ENCODE measurements at regions not wholly inside any gene's neighbourhood (a gene's known extent, or its start where the extent isn't known, plus 50 kb on each side); places are given as distances from the start of the nearest gene placed in this dataset.
"Not testable (repeated sequence)": the region's sequence is repeated elsewhere in the genome, so short reads cannot be mapped to it uniquely, and the experiment has no call there.

DNA sequence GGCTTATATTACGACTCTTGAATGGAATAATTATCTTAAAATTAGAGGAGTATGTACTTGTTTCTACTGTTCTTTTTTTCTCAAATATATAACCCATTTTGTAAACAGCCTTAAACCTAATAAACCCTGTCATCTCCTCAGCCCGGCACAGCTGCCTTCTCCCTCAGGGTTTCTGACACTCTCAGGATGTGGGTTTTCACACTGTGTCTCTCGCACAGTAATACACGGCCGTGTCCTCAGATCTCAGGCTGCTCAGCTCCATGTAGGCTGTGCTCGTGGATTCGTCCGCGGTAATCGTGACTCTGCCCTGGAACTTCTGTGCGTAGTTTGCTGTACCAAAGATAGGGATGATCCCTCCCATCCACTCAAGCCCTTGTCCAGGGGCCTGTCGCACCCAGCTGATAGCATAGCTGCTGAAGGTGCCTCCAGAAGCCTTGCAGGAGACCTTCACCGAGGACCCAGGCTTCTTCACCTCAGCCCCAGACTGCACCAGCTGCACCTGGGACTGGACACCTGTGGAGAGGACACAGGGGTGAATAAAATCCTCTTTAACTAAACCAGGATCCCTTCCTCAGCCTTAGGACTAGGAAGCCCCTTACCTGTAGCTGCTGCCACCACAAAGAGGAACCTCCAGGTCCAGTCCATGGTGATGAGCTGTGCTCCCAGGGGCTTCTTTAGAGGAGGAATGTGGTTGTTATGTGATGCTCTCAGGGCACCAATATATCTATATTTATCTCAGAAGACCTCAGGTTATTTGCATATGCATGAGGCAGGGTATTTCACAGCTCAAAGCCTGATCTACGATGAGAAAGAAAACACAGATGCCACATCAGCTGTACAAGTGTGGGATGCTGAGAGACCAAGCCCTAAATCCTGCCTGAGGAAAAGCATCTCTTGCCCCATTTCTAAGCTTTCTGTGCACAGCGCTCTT, 1235.8 kb downstream of the TMEM121 start:
- not testable (repeated sequence) for H3K27me3 ChIP-seq (ENCODE audit: insufficient read depth, low read length); H3K27ac ChIP-seq (ENCODE audit: low read depth, low read length); H3K4me3 ChIP-seq (ENCODE audit: low read length); H3K36me3 ChIP-seq (ENCODE audit: insufficient read depth, low read length); H3K9ac ChIP-seq (ENCODE audit: low read depth, low read length); H3K4me1 ChIP-seq (ENCODE audit: insufficient read depth, low read length)
- WGBS = 83% methylated on average over 8 of the region's 15 CpGs
- H3K9me3 ChIP-seq (ENCODE audit: insufficient read depth, low read depth, low read length) = peaks cover 33% of the 10 kb centered on the region

DNA sequence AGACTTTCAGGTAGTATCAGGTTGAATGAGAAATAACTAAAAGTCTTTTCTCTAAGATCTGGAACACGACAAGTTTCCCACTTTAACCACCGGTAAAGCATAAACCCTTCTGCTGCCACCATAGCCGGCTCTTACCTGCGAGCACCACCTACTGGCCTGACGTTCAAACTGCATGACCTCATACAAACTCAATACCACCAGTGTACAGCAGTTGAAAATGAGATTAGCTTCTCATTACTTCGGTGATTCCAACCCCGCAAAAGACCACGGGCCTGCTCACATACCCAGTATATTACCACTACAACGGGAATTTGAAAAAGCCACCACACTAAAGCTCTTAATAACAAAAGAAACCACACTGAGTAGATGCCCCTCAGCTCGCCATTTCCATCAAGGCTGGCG, 1238.6 kb downstream of the TMEM121 start:
- not testable (repeated sequence) for H3K36me3 ChIP-seq (ENCODE audit: insufficient read depth, low read length); H3K4me1 ChIP-seq (ENCODE audit: insufficient read depth, low read length); H3K27me3 ChIP-seq (ENCODE audit: insufficient read depth, low read length); H3K4me3 ChIP-seq (ENCODE audit: low read length); H3K27ac ChIP-seq (ENCODE audit: low read depth, low read length); H3K9ac ChIP-seq (ENCODE audit: low read depth, low read length)
- H3K9me3 ChIP-seq (ENCODE audit: insufficient read depth, low read depth, low read length) = peaks cover 31% of the 10 kb centered on the region
- 59% methylated on average over 9 of the region's 11 CpGs for WGBS

DNA sequence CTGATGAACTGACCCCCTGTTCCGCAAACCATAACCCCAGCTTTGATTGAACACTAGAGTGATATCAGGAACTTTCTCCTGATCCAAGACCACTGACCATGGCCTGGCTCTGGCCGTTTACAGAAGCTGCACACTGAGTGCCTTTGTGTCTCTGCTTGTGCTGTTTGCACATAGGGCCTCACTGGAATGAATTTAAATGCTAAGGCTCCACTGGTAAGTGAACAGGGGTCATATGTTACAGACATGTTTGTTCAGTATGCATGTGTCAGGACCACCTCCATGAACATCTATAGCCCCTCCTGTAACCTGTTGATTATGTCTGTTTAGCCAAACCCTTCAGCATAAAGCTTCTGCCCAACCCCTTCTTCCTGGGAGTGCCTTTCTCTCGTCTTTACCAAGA, 1239.8 kb downstream of the TMEM121 start:
- no peak overlapping the region for H3K4me3 ChIP-seq (ENCODE audit: low read length)
- no peak overlapping the region for H3K27ac ChIP-seq (ENCODE audit: low read depth, low read length)
- no peak overlapping the region for H3K9ac ChIP-seq (ENCODE audit: low read depth, low read length)
- H3K4me1 ChIP-seq (ENCODE audit: insufficient read depth, low read length) = no peaks in the 10 kb centered on the region
- H3K9me3 ChIP-seq (ENCODE audit: insufficient read depth, low read depth, low read length) = peaks cover 30% of the 10 kb centered on the region
- H3K27me3 ChIP-seq (ENCODE audit: insufficient read depth, low read length) = no peaks in the 10 kb centered on the region
- 55% methylated on average over 2 of the region's 3 CpGs for WGBS
- H3K36me3 ChIP-seq (ENCODE audit: insufficient read depth, low read length) = no peaks in the 10 kb centered on the region

DNA sequence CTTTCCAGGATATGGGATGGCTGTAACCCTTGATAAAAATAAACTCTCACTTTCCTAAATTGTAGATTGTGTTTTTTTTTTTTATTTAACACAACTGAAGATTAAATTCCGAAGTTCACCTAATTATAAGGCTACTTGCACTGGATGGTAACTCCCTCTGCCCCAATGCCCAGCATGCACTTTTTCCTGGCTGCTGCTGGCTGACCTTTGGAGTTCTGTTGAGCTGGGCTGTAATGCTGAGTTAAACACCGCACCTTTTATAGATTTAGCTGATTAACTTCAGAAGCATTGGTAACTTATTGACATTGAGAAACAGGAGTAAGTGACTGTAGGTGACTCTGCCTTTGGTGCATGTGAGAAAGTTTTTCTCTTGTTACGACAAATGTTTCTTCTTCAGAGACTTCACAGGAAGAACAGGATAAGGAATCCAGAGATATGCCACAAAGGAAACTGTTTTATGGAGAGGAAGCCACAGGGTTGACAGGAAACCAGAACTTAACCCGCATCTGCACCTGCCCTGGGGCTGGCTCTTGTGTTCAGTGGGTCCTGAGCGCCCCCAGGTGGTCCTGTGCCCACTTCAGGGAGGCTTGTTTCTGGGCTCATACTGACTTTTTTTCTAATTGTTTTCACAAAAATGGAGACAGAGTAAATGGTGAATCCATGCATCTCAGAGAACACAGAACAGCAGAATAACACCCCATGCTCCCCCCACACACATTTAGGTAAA, 1240.3 kb downstream of the TMEM121 start:
- not testable (repeated sequence) for H3K27me3 ChIP-seq (ENCODE audit: insufficient read depth, low read length); H3K4me3 ChIP-seq (ENCODE audit: low read length); H3K27ac ChIP-seq (ENCODE audit: low read depth, low read length); H3K9ac ChIP-seq (ENCODE audit: low read depth, low read length); H3K4me1 ChIP-seq (ENCODE audit: insufficient read depth, low read length); H3K36me3 ChIP-seq (ENCODE audit: insufficient read depth, low read length)
- WGBS = 39% methylated on average over 4 of the region's 5 CpGs
- peaks cover 30% of the 10 kb centered on the region for H3K9me3 ChIP-seq (ENCODE audit: insufficient read depth, low read depth, low read length)

DNA sequence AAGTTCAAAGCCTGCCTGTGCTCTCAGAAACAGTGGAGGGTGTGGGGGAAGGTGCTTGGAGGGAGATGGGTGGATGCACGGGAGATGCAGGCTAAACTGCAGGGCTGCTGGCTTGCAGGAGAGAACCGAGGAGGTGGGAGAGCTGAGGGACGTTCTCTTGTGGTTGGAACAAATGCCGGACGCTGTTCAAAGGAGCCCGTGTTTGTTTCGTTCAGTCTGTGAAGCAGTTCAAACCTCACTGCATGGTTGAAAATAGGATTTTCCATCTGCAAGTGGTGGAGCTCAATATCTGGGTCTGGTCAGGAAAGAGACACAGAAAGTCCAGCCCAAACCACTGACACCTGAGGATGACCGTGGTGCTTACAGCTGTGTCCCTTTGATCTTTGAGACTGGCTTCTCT, 1241.8 kb downstream of the TMEM121 start:
- 61% methylated on average over 7 of the region's 8 CpGs for WGBS
- not testable (repeated sequence) for H3K9ac ChIP-seq (ENCODE audit: low read depth, low read length); H3K4me1 ChIP-seq (ENCODE audit: insufficient read depth, low read length); H3K4me3 ChIP-seq (ENCODE audit: low read length); H3K27ac ChIP-seq (ENCODE audit: low read depth, low read length); H3K27me3 ChIP-seq (ENCODE audit: insufficient read depth, low read length); H3K36me3 ChIP-seq (ENCODE audit: insufficient read depth, low read length)
- peaks cover 31% of the 10 kb centered on the region for H3K9me3 ChIP-seq (ENCODE audit: insufficient read depth, low read depth, low read length)

DNA sequence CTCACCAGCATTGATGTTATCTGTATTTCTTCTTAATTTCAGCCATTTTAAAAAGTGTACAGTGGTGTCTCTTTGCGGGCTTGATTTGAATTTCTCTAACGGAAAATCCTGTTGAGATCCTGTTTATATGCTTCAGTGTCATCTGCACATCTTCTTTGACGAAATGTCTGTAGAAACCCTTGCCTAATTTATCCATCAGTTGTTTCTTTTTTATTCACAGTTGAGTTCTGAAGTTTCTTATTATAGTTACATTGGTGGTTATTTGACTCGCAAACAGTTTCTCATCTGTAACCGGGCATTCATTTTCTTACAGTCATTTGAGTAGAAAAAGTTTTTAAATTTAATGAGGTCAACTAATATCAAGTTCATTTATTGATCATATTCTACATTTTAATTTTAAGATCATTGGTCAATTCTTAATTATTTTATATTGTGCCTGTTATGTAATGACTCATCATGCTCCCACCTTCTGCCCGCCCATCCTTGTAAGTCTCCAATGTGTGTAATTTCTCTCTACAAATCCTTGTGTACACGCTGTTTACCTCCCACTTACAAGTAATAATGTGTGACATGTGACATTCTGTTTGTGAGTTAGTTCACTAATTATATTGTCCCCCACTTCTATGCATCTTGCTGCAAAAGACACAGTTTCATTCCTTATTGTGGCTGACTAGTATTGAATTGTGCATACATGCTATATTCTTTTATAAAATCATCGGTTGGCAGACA, 1242.8 kb downstream of the TMEM121 start:
- not testable (repeated sequence) for H3K9ac ChIP-seq (ENCODE audit: low read depth, low read length); H3K27me3 ChIP-seq (ENCODE audit: insufficient read depth, low read length); H3K27ac ChIP-seq (ENCODE audit: low read depth, low read length); H3K36me3 ChIP-seq (ENCODE audit: insufficient read depth, low read length); H3K4me1 ChIP-seq (ENCODE audit: insufficient read depth, low read length); H3K4me3 ChIP-seq (ENCODE audit: low read length)
- 76% methylated on average over 4 of the region's 8 CpGs for WGBS
- H3K9me3 ChIP-seq (ENCODE audit: insufficient read depth, low read depth, low read length) = peaks cover 39% of the 10 kb centered on the region

DNA sequence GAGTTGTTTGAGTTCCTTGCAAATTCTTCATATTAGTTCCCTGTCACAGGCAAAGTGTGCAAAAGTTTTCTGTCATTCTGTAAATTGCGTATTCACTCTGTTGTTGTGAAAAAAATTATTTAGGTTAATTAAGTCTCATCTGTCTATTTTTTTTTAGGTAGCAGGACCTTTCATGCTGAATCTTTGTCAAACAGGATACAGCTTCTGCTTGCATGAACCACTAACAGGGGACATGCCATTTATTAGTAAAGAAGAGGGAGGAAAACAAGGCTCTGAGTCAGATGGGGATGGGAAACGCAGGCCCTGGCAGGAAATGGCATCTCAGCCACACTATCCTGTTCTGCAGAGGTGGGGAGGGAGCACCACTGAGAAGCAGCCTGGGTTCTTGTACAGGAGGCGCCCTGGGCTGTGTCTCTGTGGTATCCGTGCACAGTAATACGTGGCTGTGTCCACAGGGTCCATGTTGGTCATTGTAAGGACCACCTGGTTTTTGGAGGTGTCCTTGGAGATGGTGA, 1243.8 kb downstream of the TMEM121 start:
- not testable (repeated sequence) for H3K4me3 ChIP-seq (ENCODE audit: low read length); H3K27ac ChIP-seq (ENCODE audit: low read depth, low read length); H3K9ac ChIP-seq (ENCODE audit: low read depth, low read length); H3K27me3 ChIP-seq (ENCODE audit: insufficient read depth, low read length); H3K4me1 ChIP-seq (ENCODE audit: insufficient read depth, low read length); H3K36me3 ChIP-seq (ENCODE audit: insufficient read depth, low read length)
- 69% methylated on average over 1 of the region's 5 CpGs for WGBS
- peaks cover 44% of the 10 kb centered on the region for H3K9me3 ChIP-seq (ENCODE audit: insufficient read depth, low read depth, low read length)

DNA sequence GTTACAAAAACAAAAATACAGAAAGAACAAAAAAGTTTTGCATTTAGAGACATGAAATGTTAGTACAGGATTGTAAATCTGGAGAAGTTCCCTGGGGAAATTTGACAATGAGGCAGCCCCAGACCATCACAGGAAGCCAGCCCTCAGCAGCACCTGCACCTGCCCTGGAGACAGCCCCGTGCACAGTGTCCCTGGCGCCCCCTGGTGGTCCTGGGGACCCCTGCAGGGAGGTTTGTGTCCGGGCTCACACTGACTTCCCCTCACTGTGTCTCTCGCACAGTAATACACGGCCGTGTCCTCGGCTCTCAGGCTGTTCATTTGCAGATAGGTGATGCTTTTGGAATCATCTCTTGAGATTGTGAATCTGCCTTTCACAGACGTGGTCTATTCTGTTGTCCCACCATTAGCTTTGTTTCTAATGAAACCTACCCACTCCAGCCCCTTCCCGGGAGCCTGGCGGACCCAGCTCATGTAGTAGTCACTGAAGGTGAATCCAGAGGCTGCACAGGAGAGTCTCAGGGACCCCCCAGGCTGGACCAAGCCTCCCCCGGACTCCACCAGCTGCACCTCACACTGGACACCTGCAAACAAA, 1248.6 kb downstream of the TMEM121 start:
- H3K9me3 ChIP-seq (ENCODE audit: insufficient read depth, low read depth, low read length) = peaks cover 62% of the 10 kb centered on the region
- H3K4me3 ChIP-seq (ENCODE audit: low read length); H3K27me3 ChIP-seq (ENCODE audit: insufficient read depth, low read length); H3K27ac ChIP-seq (ENCODE audit: low read depth, low read length); H3K9ac ChIP-seq (ENCODE audit: low read depth, low read length); H3K36me3 ChIP-seq (ENCODE audit: insufficient read depth, low read length); H3K4me1 ChIP-seq (ENCODE audit: insufficient read depth, low read length): not testable (repeated sequence)
- 59% methylated on average over 11 of the region's 11 CpGs for WGBS

DNA sequence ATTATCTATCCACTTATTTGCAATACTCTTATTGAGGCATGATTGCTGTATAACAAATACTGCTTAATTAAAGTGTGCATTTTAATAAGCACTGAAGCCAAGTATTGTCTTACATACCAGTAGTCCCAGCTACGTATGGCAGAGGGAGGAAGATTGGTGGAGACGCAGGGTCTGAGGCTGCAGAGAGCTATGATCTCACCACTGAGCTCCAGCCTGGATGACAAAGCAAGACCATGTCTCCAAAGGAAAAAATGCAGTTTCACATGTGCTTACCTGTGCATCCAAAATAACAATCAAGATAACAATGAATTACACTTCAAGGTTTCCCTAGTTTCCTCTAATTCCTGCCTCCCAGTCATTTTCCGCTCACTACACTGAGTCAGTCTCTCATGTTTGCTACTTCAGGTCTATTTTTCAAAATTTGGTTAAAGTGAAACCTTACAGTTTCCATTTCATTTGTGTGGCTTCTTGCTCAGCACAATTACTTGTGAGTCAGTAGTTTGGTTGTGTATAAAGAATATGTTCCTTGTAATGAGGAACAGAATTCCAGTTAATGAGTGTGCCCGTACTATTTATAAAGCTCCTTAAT, 1250.1 kb downstream of the TMEM121 start:
- Histone ChIP-seq H3K27me3 (ENCODE audit: insufficient read depth, low read length) (no peaks in the 10 kb centered on the region), H3K9me3 (ENCODE audit: insufficient read depth, low read depth, low read length) (peaks cover 72% of the 10 kb centered on the region), H3K27ac (ENCODE audit: low read depth, low read length) (no peak overlapping the region), H3K4me3 (ENCODE audit: low read length) (no peak overlapping the region), H3K4me1 (ENCODE audit: insufficient read depth, low read length) (no peaks in the 10 kb centered on the region), H3K36me3 (ENCODE audit: insufficient read depth, low read length) (no peaks in the 10 kb centered on the region), H3K9ac (ENCODE audit: low read depth, low read length) (no peak overlapping the region)
- 54% methylated on average over 3 of the region's 4 CpGs for WGBS

DNA sequence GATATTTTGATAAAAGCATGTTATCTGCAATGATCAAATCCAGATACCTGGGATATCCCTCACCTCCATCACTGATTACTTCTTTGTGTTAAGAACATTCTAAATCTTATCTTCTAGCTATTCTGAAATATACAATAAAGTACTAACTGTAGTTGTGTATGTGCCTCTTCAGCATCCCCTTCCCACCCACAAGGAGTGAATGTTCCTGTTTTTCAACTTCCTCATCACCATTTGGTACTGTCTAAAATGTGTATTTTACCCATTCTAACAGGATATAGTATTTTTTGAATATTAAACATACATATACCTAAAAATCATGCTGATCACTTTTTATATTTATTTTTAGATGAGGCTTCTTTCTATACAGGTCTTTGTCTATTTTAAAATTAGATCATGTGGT, 1252.6 kb downstream of the TMEM121 start:
- H3K27ac ChIP-seq (ENCODE audit: low read depth, low read length) = no peak overlapping the region
- H3K36me3 ChIP-seq (ENCODE audit: insufficient read depth, low read length) = no peaks in the 10 kb centered on the region
- no peak overlapping the region for H3K4me3 ChIP-seq (ENCODE audit: low read length)
- H3K9ac ChIP-seq (ENCODE audit: low read depth, low read length) = no peak overlapping the region
- peaks cover 85% of the 10 kb centered on the region for H3K9me3 ChIP-seq (ENCODE audit: insufficient read depth, low read depth, low read length)
- no peaks in the 10 kb centered on the region for H3K27me3 ChIP-seq (ENCODE audit: insufficient read depth, low read length)
- no peaks in the 10 kb centered on the region for H3K4me1 ChIP-seq (ENCODE audit: insufficient read depth, low read length)

Data from HUES64 (cell line).